ENCODE measurements at regions not wholly inside any gene's neighbourhood (a gene's known extent, or its start where the extent isn't known, plus 50 kb on each side); places are given as distances from the start of the nearest gene placed in this dataset.

- peaks cover 12 to 17% of the 10 kb centered on the region in 2 donors for H3K9me3 ChIP-seq (replicated peaks in 1 of 2; ENCODE audit: control insufficient read depth in 1 of 2, insufficient read depth in 1 of 2, low read length in 2 of 2)
- H3K4me3 ChIP-seq (replicated peaks in 1 of 3; ENCODE audit: low read depth in 2 of 3, low read length in 3 of 3), result no peak overlapping the region
- Mint-ChIP-seq H3K27ac (no peak overlapping the region), H3K4me3 (no peak overlapping the region), H3K4me1 (no peaks in the 10 kb centered on the region), H3K27me3 (ENCODE audit: low read depth in 3 of 3) (no peaks in the 10 kb centered on the region), H3K9me3 (peaks cover under 1 to 20% (median 12%) of the 10 kb centered on the region in 7 donors), H3K36me3 (no peaks in the 10 kb centered on the region)
- H3K4me1 ChIP-seq (ENCODE audit: control insufficient read depth in 1 of 2, insufficient read depth in 2 of 2, low read length in 2 of 2), result no peaks in the 10 kb centered on the region
- no peak for TF ChIP-seq CTCF (IDR thresholded peaks at IDR 0.05)
- no peak overlapping the region for H3K9ac ChIP-seq (ENCODE audit: insufficient read depth, low read length, poor library complexity, severe bottlenecking)
- H3K27me3 ChIP-seq (ENCODE audit: control insufficient read depth in 2 of 2, insufficient read depth in 2 of 2, low read length in 2 of 2), result no peaks in the 10 kb centered on the region
- no peak overlapping the region for H3K4me2 ChIP-seq (replicated peaks; ENCODE audit: extremely low read depth, low read length, poor library complexity, severe bottlenecking)
- intact Hi-C loops (cut with micrococcal nuclease), result no loop called here
- no peaks in the 10 kb centered on the region for H4K20me1 ChIP-seq (ENCODE audit: insufficient read depth, low read length)
- no peaks in the 10 kb centered on the region for H3K36me3 ChIP-seq (replicated peaks in 1 of 2; ENCODE audit: control insufficient read depth in 1 of 2, insufficient read depth in 2 of 2, low read length in 2 of 2)
- WGBS (ENCODE audit: insufficient coverage), result 83% methylated on average over 1 of the region's 1 CpG
- no peak overlapping the region for H3K27ac ChIP-seq (ENCODE audit: low read depth in 1 of 2, low read length in 2 of 2)
- no peaks in the 10 kb centered on the region for H3K79me2 ChIP-seq (ENCODE audit: insufficient read depth, low read length)
- no peak overlapping the region for H2AFZ ChIP-seq (ENCODE audit: insufficient read depth, low read depth, low read length, poor library complexity, severe bottlenecking)
- no peak for DNase-seq
These were observed 299.4 kb downstream of the DNAJB9 start for GRCh38 chr7:108869070-108869469.

GRCh38 chr7:108875139-108875538 is 305.5 kb downstream of the DNAJB9 start:
- Mint-ChIP-seq H3K4me1 (no peaks in the 10 kb centered on the region), H3K4me3 (no peak overlapping the region), H3K27ac (no peak overlapping the region), H3K36me3 (no peaks in the 10 kb centered on the region), H3K9me3 (peaks cover 4 to 49% (median 32%) of the 10 kb centered on the region in 7 donors), H3K27me3 (ENCODE audit: low read depth in 3 of 3) (no peaks in the 10 kb centered on the region)
- peaks cover 43 to 48% of the 10 kb centered on the region in 2 donors for H3K9me3 ChIP-seq (replicated peaks in 1 of 2; ENCODE audit: control insufficient read depth in 1 of 2, insufficient read depth in 1 of 2, low read length in 2 of 2)
- H3K79me2 ChIP-seq (ENCODE audit: insufficient read depth, low read length), result no peaks in the 10 kb centered on the region
- intact Hi-C loops (cut with micrococcal nuclease), result no loop called here
- H3K36me3 ChIP-seq (replicated peaks in 1 of 2; ENCODE audit: control insufficient read depth in 1 of 2, insufficient read depth in 2 of 2, low read length in 2 of 2), result no peaks in the 10 kb centered on the region
- DNase-seq, result no peak
- H3K4me1 ChIP-seq (ENCODE audit: control insufficient read depth in 1 of 2, insufficient read depth in 2 of 2, low read length in 2 of 2), result no peaks in the 10 kb centered on the region
- H4K20me1 ChIP-seq (ENCODE audit: insufficient read depth, low read length), result no peaks in the 10 kb centered on the region
- 65% methylated on average over 3 of the region's 4 CpGs for WGBS (ENCODE audit: insufficient coverage)
- H3K4me2 ChIP-seq (replicated peaks; ENCODE audit: extremely low read depth, low read length, poor library complexity, severe bottlenecking), result no peak overlapping the region
- no peaks in the 10 kb centered on the region for H3K27me3 ChIP-seq (ENCODE audit: control insufficient read depth in 2 of 2, insufficient read depth in 2 of 2, low read length in 2 of 2)
- H3K27ac ChIP-seq (ENCODE audit: low read depth in 1 of 2, low read length in 2 of 2), result no peak overlapping the region
- no peak overlapping the region for H3K9ac ChIP-seq (ENCODE audit: insufficient read depth, low read length, poor library complexity, severe bottlenecking)
- no peak for TF ChIP-seq CTCF (IDR thresholded peaks at IDR 0.05)
- H3K4me3 ChIP-seq (replicated peaks in 1 of 3; ENCODE audit: low read depth in 2 of 3, low read length in 3 of 3), result no peak overlapping the region
- no peak overlapping the region for H2AFZ ChIP-seq (ENCODE audit: insufficient read depth, low read depth, low read length, poor library complexity, severe bottlenecking)
